ENCODE measurements at regions not wholly inside any gene's neighbourhood (a gene's known extent, or its start where the extent isn't known, plus 50 kb on each side); places are given as distances from the start of the nearest gene placed in this dataset.

DNA sequence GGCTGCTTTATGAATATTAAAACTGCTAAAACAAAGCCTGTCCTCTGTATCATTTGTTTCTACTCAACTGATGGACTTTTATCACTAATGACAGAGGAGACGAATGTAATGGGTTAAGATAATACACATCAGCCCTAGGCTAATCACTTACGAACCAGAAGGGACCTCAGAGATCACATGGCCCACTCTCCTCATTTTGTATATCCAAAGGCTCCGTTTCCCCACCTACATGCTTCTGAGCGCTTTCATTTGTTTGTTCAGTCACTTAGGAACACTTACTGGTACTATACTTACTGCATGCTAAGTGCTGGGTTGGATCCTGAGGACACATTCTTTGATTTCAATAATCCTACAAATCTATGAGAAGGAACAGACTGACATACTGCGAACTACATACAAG, 169.3 kb downstream of the CEP135 start:
- H3K27ac Mint-ChIP-seq, result no peak overlapping the region
- Histone ChIP-seq H3K79me1 (ENCODE audit: insufficient read depth, low read depth, low read length, poor library complexity, severe bottlenecking) (no peaks in the 10 kb centered on the region), H3K9ac (ENCODE audit: extremely low read depth, insufficient read length, low read length) (no peak overlapping the region), H3K18ac (ENCODE audit: insufficient read length, low read depth, low read length) (no peak overlapping the region), H3K23me2 (ENCODE audit: insufficient read length, low read depth, low read length, poor library complexity, severe bottlenecking) (no peaks in the 10 kb centered on the region), H3K27ac (ENCODE audit: insufficient read length, low read depth, low read length) (no peak overlapping the region), H4K20me1 (ENCODE audit: control insufficient read depth, insufficient read depth, insufficient read length) (no peaks in the 10 kb centered on the region), H3K56ac (ENCODE audit: insufficient read length, low read depth, low read length) (no peak overlapping the region), H4K5ac (ENCODE audit: insufficient read length, low read depth, low read length) (no peak overlapping the region), H2BK120ac (ENCODE audit: low read depth, low read length, poor library complexity, severe bottlenecking) (no peak overlapping the region), H2AFZ (ENCODE audit: low read length) (no peak overlapping the region), H3K23ac (ENCODE audit: insufficient read length, low read depth, low read length) (no peak overlapping the region), H3T11ph (ENCODE audit: low read length) (no peak overlapping the region), H3K4ac (ENCODE audit: low read depth, low read length) (no peak overlapping the region), H2BK12ac (ENCODE audit: insufficient read length, low read depth, low read length) (no peak overlapping the region), H3K14ac (ENCODE audit: insufficient read depth, low read length) (no peak overlapping the region), H3K4me1 (ENCODE audit: insufficient read depth, low read length) (no peaks in the 10 kb centered on the region), H4K8ac (replicated peaks; ENCODE audit: insufficient read length, low read depth, low read length) (no peak overlapping the region), H3K4me2 (ENCODE audit: insufficient read depth, insufficient read length, low read length) (no peak overlapping the region), H2BK20ac (ENCODE audit: low read depth, low read length, poor library complexity, severe bottlenecking) (no peak overlapping the region), H2AK5ac (ENCODE audit: insufficient read length, low read length) (no peak overlapping the region), H2BK5ac (ENCODE audit: insufficient read length, low read length) (no peak overlapping the region), H3K27me3 (ENCODE audit: insufficient read depth, low read length) (no peaks in the 10 kb centered on the region), H4K91ac (ENCODE audit: insufficient read length, low read depth, low read length) (no peak overlapping the region), H3K9me3 (ENCODE audit: control insufficient read depth, low read depth, low read length) (no peaks in the 10 kb centered on the region), H3K79me2 (ENCODE audit: insufficient read depth, low read length) (no peaks in the 10 kb centered on the region), H2BK15ac (ENCODE audit: low read depth, low read length) (no peak overlapping the region)
- no peaks in the 10 kb centered on the region for H3K9me3 Mint-ChIP-seq
- no peaks in the 10 kb centered on the region for H3K27me3 Mint-ChIP-seq (ENCODE audit: low read depth)
- no peak overlapping the region for H3K4me3 Mint-ChIP-seq
- H3K4me1 Mint-ChIP-seq, result no peaks in the 10 kb centered on the region
- no peaks in the 10 kb centered on the region for H3K36me3 Mint-ChIP-seq (ENCODE audit: insufficient read depth in 1 of 3, low read depth in 3 of 3)
- TF ChIP-seq CTCF (conservative IDR thresholded peaks at IDR 0.05), result no peak
- no peak for DNase-seq
- WGBS (ENCODE audit: extremely low coverage, insufficient read length, low lambda C conversion rate), result no CpG with 5 or more reads among the region's 5 CpGs

All from H9 (cell line).